SK-N-SH treated with all-trans-retinoic acid at 6 μM for 48 hours (cell line): ENCODE measurements at regions not wholly inside any gene's neighbourhood (a gene's known extent, or its start where the extent isn't known, plus 50 kb on each side); places are given as distances from the start of the nearest gene placed in this dataset.

ENCODE experiments used
- BACH2 ChIP-seq: fragments of 250-450 bp; sonication (Bioruptor Pico); IDR thresholded peaks from 2 replicates; pipeline ENCODE4 v1.9.0; 2021; ENCODE audit warnings: mild to moderate bottlenecking, borderline replicate concordance
- CSDC2 ChIP-seq: fragments of 250-450 bp; sonication (Bioruptor Pico); IDR thresholded peaks from 2 replicates; pipeline ENCODE4 v1.5.0; 2020; ENCODE audit warnings: mild to moderate bottlenecking, moderate library complexity

DNA sequence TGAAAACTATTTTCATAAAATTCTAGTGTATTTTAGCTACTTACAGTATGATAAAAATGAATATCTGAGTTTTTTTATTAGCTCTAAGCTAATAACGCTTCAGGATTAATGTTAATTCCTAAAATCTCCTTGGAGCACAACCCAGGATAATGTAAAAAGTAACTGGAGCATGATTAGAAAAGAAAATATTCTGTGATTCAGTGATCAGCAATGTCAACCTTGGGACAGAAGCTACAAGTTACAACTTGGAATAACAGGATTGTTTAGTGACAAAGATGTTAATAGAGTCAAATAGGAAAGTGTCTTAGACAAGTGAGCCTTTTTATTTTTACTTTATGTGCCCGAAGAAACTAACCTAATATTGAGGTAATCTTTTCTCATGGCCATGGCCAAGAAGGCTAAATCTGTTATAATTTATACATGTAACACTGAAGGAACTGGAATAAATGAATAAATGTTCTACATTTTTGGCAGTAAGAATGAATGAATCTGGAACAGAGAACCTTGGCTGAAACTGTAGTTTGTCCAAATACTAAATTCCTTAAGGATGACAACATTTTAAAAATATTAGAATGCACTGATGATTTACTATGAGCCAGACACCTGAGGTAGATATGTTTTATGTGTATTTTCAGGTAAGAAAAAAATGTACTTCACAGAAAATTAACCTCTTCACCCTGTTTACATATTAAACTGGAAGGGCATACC, 994.0 kb downstream of the GRIK2 start:
- TF ChIP-seq BACH2 (no peak), CSDC2 (CRISPR knock-in tag) (no peak)
